ENCODE measurements at regions not wholly inside any gene's neighbourhood (a gene's known extent, or its start where the extent isn't known, plus 50 kb on each side); places are given as distances from the start of the nearest gene placed in this dataset.

GRCh38 chr16:5478036-5478435 lies 380.4 kb upstream of the EEF2KMT start:
- DNase-seq (ENCODE audit: low spot score), result no peak

- no peak for DNase-seq (ENCODE audit: low spot score)
Measured at GRCh38 chr16:5477251-5477650, 379.7 kb upstream of the EEF2KMT start.

- no peak for DNase-seq (ENCODE audit: low spot score)
Measured at GRCh38 chr16:5472552-5472951, 375.0 kb upstream of the EEF2KMT start.

- no peak for DNase-seq (ENCODE audit: low spot score)
Measured at GRCh38 chr16:5468488-5468887, 370.9 kb upstream of the EEF2KMT start.

- no peak for DNase-seq (ENCODE audit: low spot score)
Measured at GRCh38 chr16:5467552-5467951, 370.0 kb upstream of the EEF2KMT start.

GRCh38 chr16:5466551-5466950 lies 369.0 kb upstream of the EEF2KMT start:
- no peak for DNase-seq (ENCODE audit: low spot score)

- DNase-seq (ENCODE audit: low spot score), result no peak
Measured at GRCh38 chr16:5465714-5466113, 368.1 kb upstream of the EEF2KMT start.

- DNase-seq (ENCODE audit: low spot score), result no peak
Measured at GRCh38 chr16:5463820-5464219, 366.2 kb upstream of the EEF2KMT start.

GRCh38 chr16:5461574-5461973 lies 364.0 kb upstream of the EEF2KMT start:
- no peak for DNase-seq (ENCODE audit: low spot score)

GRCh38 chr16:5461141-5461540 lies 363.5 kb upstream of the EEF2KMT start:
- no peak for DNase-seq (ENCODE audit: low spot score)

GRCh38 chr16:5460701-5461100 lies 363.1 kb upstream of the EEF2KMT start:
- no peak for DNase-seq (ENCODE audit: low spot score)

GRCh38 chr16:5459863-5460262 lies 362.3 kb upstream of the EEF2KMT start:
- DNase-seq (ENCODE audit: low spot score), result no peak

GRCh38 chr16:5455110-5455509 lies 357.5 kb upstream of the EEF2KMT start:
- no peak for DNase-seq (ENCODE audit: low spot score)

GRCh38 chr16:5454349-5454748 lies 356.8 kb upstream of the EEF2KMT start:
- DNase-seq (ENCODE audit: low spot score), result no peak

- no peak for DNase-seq (ENCODE audit: low spot score)
Measured at GRCh38 chr16:5451641-5452040, 354.0 kb upstream of the EEF2KMT start.

GRCh38 chr16:5450409-5451104 lies 353.0 kb upstream of the EEF2KMT start:
- DNase-seq (ENCODE audit: low spot score), result no peak

GRCh38 chr16:5449901-5450300 lies 352.3 kb upstream of the EEF2KMT start:
- DNase-seq (ENCODE audit: low spot score), result no peak

GRCh38 chr16:5448798-5449197 lies 351.2 kb upstream of the EEF2KMT start:
- no peak for DNase-seq (ENCODE audit: low spot score)

GRCh38 chr16:5447734-5448133 lies 350.1 kb upstream of the EEF2KMT start:
- DNase-seq (ENCODE audit: low spot score), result no peak

- DNase-seq (ENCODE audit: low spot score), result no peak
Measured at GRCh38 chr16:5446623-5447240, 349.1 kb upstream of the EEF2KMT start.

- DNase-seq (ENCODE audit: low spot score), result no peak
Measured at GRCh38 chr16:5444189-5444588, 346.6 kb upstream of the EEF2KMT start.

- DNase-seq (ENCODE audit: low spot score), result no peak
Measured at GRCh38 chr16:5442986-5443385, 345.4 kb upstream of the EEF2KMT start.

GRCh38 chr16:5442054-5442453 lies 344.5 kb upstream of the EEF2KMT start:
- DNase-seq (ENCODE audit: low spot score), result no peak

- DNase-seq (ENCODE audit: low spot score), result no peak
Measured at GRCh38 chr16:5438591-5438990, 341.0 kb upstream of the EEF2KMT start.
